SK-N-SH (cell line): ENCODE measurements at regions not wholly inside any gene's neighbourhood (a gene's known extent, or its start where the extent isn't known, plus 50 kb on each side); places are given as distances from the start of the nearest gene placed in this dataset.

Experiments used
- CTCF ChIA-PET: fragments of 300-600, 350-600 bp; formaldehyde crosslinking; extraction: SDS; loops from one replicate; lab custom pipeline; 2021; lab: Yijun Ruan, JAX
- POLR2A ChIA-PET: fragments of 350-600 bp; sonication (Branson Sonifier 250); formaldehyde crosslinking; extraction: SDS; loops from one replicate; lab custom pipeline; 2020; ENCODE audit warnings: antibody characterized with exemption, inconsistent platforms; lab: Yijun Ruan, JAX
- DNase-seq: peaks from one replicate; pipeline ENCODE4 v3.0.0; 2012
- H2AFZ ChIP-seq: fragments of 200-600 bp; sonication (generic); 2 replicates; pipeline ENCODE4 v1.8.1; 2016; ENCODE audit warnings: antibody characterized with exemption, mild to moderate bottlenecking, low read depth
- H3F3A ChIP-seq: fragments of 200-600 bp; sonication (generic); replicated peaks from 2 replicates; pipeline ENCODE3; 2016; ENCODE audit warnings: antibody characterized with exemption, mild to moderate bottlenecking; ENCODE audit not compliant: insufficient read depth
- H3K27ac ChIP-seq, 2 experiments: fragments of 200-500 bp in 1 of 2; fragments of 200-600 bp in 1 of 2; sonication (Bioruptor generic) in 1 of 2; sonication (generic), shearing (Covaris generic) in 1 of 2; 2 replicates each; pipeline versions ENCODE4 v1.5.1 to v1.6.1; 2014 to 2016; ENCODE audit warnings: low read depth in 2 of 2, inconsistent platforms in 1 of 2, low read length in 1 of 2, mild to moderate bottlenecking in 1 of 2, mixed read lengths in 1 of 2
- H3K27me3 ChIP-seq: fragments of 200-600 bp; sonication (generic), shearing (Covaris generic); 2 replicates; pipeline ENCODE4 v1.6.1; 2016; ENCODE audit warnings: mixed run types; ENCODE audit not compliant: insufficient read depth
- H3K36me3 ChIP-seq, 2 experiments: fragments of 200-500 bp in 1 of 2; fragments of 200-600 bp in 1 of 2; sonication (Bioruptor generic) in 1 of 2; sonication (generic) in 1 of 2; replicated peaks in 1 of 2; 2 replicates each; pipeline versions ENCODE3 to v1.5.1; 2014 to 2016; ENCODE audit warnings: low read length in 1 of 2, mild to moderate bottlenecking in 1 of 2; ENCODE audit not compliant: insufficient read depth in 2 of 2, control insufficient read depth in 1 of 2
- H3K4me1 ChIP-seq, 2 experiments: fragments of 200-500 bp in 1 of 2; fragments of 200-600 bp in 1 of 2; sonication (Bioruptor generic) in 1 of 2; sonication (generic), shearing (Covaris generic) in 1 of 2; 2 replicates each; pipeline versions ENCODE4 v1.5.1 to v1.6.1; 2014 to 2016; ENCODE audit warnings: low read depth in 1 of 2, low read length in 1 of 2, mixed run types in 1 of 2; ENCODE audit not compliant: insufficient read depth in 2 of 2, control insufficient read depth in 1 of 2
- H3K4me2 ChIP-seq: fragments of 200-600 bp; sonication (generic), shearing (Covaris generic); 2 replicates; pipeline ENCODE4 v1.6.1; 2017; ENCODE audit warnings: mixed run types
- H3K4me3 ChIP-seq, 2 experiments: fragments of 200-500 bp in 1 of 2; fragments of 200-600 bp in 1 of 2; sonication (Bioruptor generic) in 1 of 2; sonication (generic), shearing (Covaris generic) in 1 of 2; 2 replicates each; pipeline versions ENCODE4 v1.5.1 to v1.8.1; 2014 to 2016; ENCODE audit warnings: low read depth in 2 of 2, inconsistent platforms in 1 of 2, low read length in 1 of 2, mild to moderate bottlenecking in 1 of 2, mixed read lengths in 1 of 2, moderate library complexity in 1 of 2
- H3K79me2 ChIP-seq: fragments of 200-600 bp; sonication (generic); 2 replicates; pipeline ENCODE4 v1.8.1; 2017; ENCODE audit warnings: mild to moderate bottlenecking; ENCODE audit not compliant: insufficient read depth
- H3K9ac ChIP-seq: fragments of 200-600 bp; sonication (generic); 2 replicates; pipeline ENCODE4 v1.6.1; 2017; ENCODE audit warnings: mixed run types
- H3K9me2 ChIP-seq: fragments of 200-600 bp; sonication (generic); 2 replicates; pipeline ENCODE4 v1.6.1; 2017; ENCODE audit warnings: mixed run types
- H3K9me3 ChIP-seq: fragments of 200-600 bp; sonication (generic); 2 replicates; pipeline ENCODE4 v1.6.1; 2017; ENCODE audit warnings: mixed run types, mild to moderate bottlenecking, moderate library complexity
- H4K20me1 ChIP-seq: fragments of 200-600 bp; sonication (generic); 2 replicates; pipeline ENCODE4 v1.6.1; 2017; ENCODE audit warnings: mild to moderate bottlenecking, mixed run types; ENCODE audit not compliant: insufficient read depth
- CHD2 ChIP-seq: fragments of 150-350 bp; IDR thresholded peaks from 2 replicates; pipeline ENCODE4 v1.6.1; 2018; ENCODE audit warnings: low read length; ENCODE audit not compliant: partially characterized antibody
- ELF1 ChIP-seq: IDR thresholded peaks from 2 replicates; pipeline ENCODE4 v1.4.0; 2012
- FOSL2 ChIP-seq: IDR thresholded peaks from 2 replicates; pipeline ENCODE4 v1.4.0; 2012; ENCODE audit warnings: low read depth, mild to moderate bottlenecking, moderate library complexity, borderline replicate concordance
- FOXJ3 ChIP-seq: sonication (generic); formaldehyde crosslinking; IDR thresholded peaks from 2 replicates; pipeline ENCODE4 v1.5.1; 2020; ENCODE audit warnings: mild to moderate bottlenecking, missing genetic modification reagents
- FOXM1 ChIP-seq: IDR thresholded peaks from 2 replicates; pipeline ENCODE4 v1.4.0; 2012; ENCODE audit warnings: low read depth, mild to moderate bottlenecking
- GABPA ChIP-seq: IDR thresholded peaks from 2 replicates; pipeline ENCODE4 v1.4.0; 2012; ENCODE audit warnings: low read depth, mild to moderate bottlenecking
- GATA2 ChIP-seq: sonication (generic); formaldehyde crosslinking; IDR thresholded peaks from 2 replicates; pipeline ENCODE4 v1.5.0; 2020; ENCODE audit warnings: mild to moderate bottlenecking, missing genetic modification reagents
- JUND ChIP-seq: IDR thresholded peaks from 2 replicates; pipeline ENCODE4 v1.4.0; 2012
- MAX ChIP-seq: IDR thresholded peaks from 2 replicates; pipeline ENCODE4 v1.4.0; 2012; ENCODE audit warnings: low read depth
- MEF2A ChIP-seq: IDR thresholded peaks from 2 replicates; pipeline ENCODE4 v1.4.0; 2012; ENCODE audit warnings: low read depth, borderline replicate concordance
- MXI1 ChIP-seq: IDR thresholded peaks from 2 replicates; pipeline ENCODE4 v1.6.1; 2012; ENCODE audit warnings: mild to moderate bottlenecking, low read depth, low read length, improper control_type of control experiment
- NFIC ChIP-seq: IDR thresholded peaks from 2 replicates; pipeline ENCODE4 v1.4.0; 2012; ENCODE audit warnings: borderline replicate concordance
- POLR2AphosphoS5 ChIP-seq: IDR thresholded peaks from 2 replicates; pipeline ENCODE4 v1.6.1; 2012; ENCODE audit warnings: low read depth, low read length
- RAD21 ChIP-seq: IDR thresholded peaks from 2 replicates; pipeline ENCODE4 v1.6.1; 2012; ENCODE audit warnings: mild to moderate bottlenecking, low read length
- RCOR1 ChIP-seq: fragments of 150-350 bp; IDR thresholded peaks from 2 replicates; pipeline ENCODE4 v1.6.1; 2017; ENCODE audit warnings: antibody characterized with exemption, low read length
- TAF1 ChIP-seq: IDR thresholded peaks from 2 replicates; pipeline ENCODE4 v1.6.1; 2012; ENCODE audit warnings: low read depth, mild to moderate bottlenecking, low read length, moderate library complexity, borderline replicate concordance
- USF1 ChIP-seq: IDR thresholded peaks from 2 replicates; pipeline ENCODE4 v1.4.0; 2012; ENCODE audit warnings: low read depth, borderline replicate concordance
- YY1 ChIP-seq: IDR thresholded peaks from 2 replicates; pipeline ENCODE4 v1.4.0; 2012; ENCODE audit warnings: low read depth, mild to moderate bottlenecking
- WGBS: methylation state at CpG from one replicate; pipeline ENCODE4 v1.1.6; 2017; ENCODE audit warnings: low lambda C conversion rate; 5-methylcytosine and 5-hydroxymethylcytosine counted together

GRCh38 chr17:34068571-34068970 is 186.5 kb upstream of the CCL2 start:
- POLR2A ChIA-PET = no interaction called here
- Histone ChIP-seq H3K9me3 (no peaks in the 10 kb centered on the region), H3K36me3 (no peaks in the 10 kb centered on the region), H3K9ac (no peak overlapping the region), H3K4me3 (no peak overlapping the region)
- TF ChIP-seq NFIC (no peak), GATA2 (CRISPR knock-in tag) (no peak), JUND (no peak), GABPA (no peak), FOSL2 (no peak), RAD21 (no peak), MXI1 (no peak)
- TF ChIP-seq, all 33 proteins: peak for 0
- H3K4me1 ChIP-seq = no peaks in the 10 kb centered on the region
- no peaks in the 10 kb centered on the region for H4K20me1 ChIP-seq
- no peaks in the 10 kb centered on the region for H3K79me2 ChIP-seq
- 58% methylated on average over 1 of the region's 1 CpG for WGBS
- no peak overlapping the region for H3K27ac ChIP-seq
- no peaks in the 10 kb centered on the region for H3F3A ChIP-seq
- no peak overlapping the region for H3K4me2 ChIP-seq
- no peak for DNase-seq
- no peaks in the 10 kb centered on the region for H3K27me3 ChIP-seq
- CTCF ChIA-PET = no interaction called here
- H2AFZ ChIP-seq = no peak overlapping the region
- H3K9me2 ChIP-seq = no peaks in the 10 kb centered on the region

GRCh38 chr17:34070712-34071111 is 184.4 kb upstream of the CCL2 start:
- H3K27me3 ChIP-seq = no peaks in the 10 kb centered on the region
- WGBS = 14% methylated on average over 4 of the region's 4 CpGs
- CTCF ChIA-PET = interaction anchor here (1.1 to 1.4 kb wide), 3 partner anchors 10 to 76 kb away, joined by 3 to 4 read pairs (median 4); no protein-coding TSS in a partner anchor
- no peak overlapping the region for H3K9ac ChIP-seq
- no peaks in the 10 kb centered on the region for H4K20me1 ChIP-seq
- TF ChIP-seq RCOR1 (no peak), USF1 (no peak), ELF1 (no peak), CHD2 (no peak), POLR2AphosphoS5 (no peak), YY1 (no peak), MEF2A (no peak), FOXJ3 (no peak)
- H3K27ac ChIP-seq = no peak overlapping the region
- H3K9me3 ChIP-seq = no peaks in the 10 kb centered on the region
- no peak for DNase-seq
- no peaks in the 10 kb centered on the region for H3F3A ChIP-seq
- no peak overlapping the region for H2AFZ ChIP-seq
- H3K79me2 ChIP-seq = no peaks in the 10 kb centered on the region
- POLR2A ChIA-PET = no interaction called here
- no peaks in the 10 kb centered on the region for H3K4me1 ChIP-seq
- H3K9me2 ChIP-seq = no peaks in the 10 kb centered on the region
- H3K4me3 ChIP-seq = no peak overlapping the region
- H3K4me2 ChIP-seq = no peak overlapping the region
- H3K36me3 ChIP-seq = no peaks in the 10 kb centered on the region

- H3K4me2 ChIP-seq = no peak overlapping the region
- no peak overlapping the region for H3K9ac ChIP-seq
- POLR2A ChIA-PET = no interaction called here
- no peaks in the 10 kb centered on the region for H3K36me3 ChIP-seq
- DNase-seq = no peak
- no peaks in the 10 kb centered on the region for H3K27me3 ChIP-seq
- no peaks in the 10 kb centered on the region for H3K9me3 ChIP-seq
- no peaks in the 10 kb centered on the region for H4K20me1 ChIP-seq
- no peaks in the 10 kb centered on the region for H3F3A ChIP-seq
- H2AFZ ChIP-seq = no peak overlapping the region
- no peak overlapping the region for H3K4me3 ChIP-seq
- CTCF ChIA-PET = interaction anchor here (1.4 kb wide), 1 partner anchor 74 kb away, joined by 4 read pairs; no protein-coding TSS in a partner anchor
- H3K9me2 ChIP-seq = no peaks in the 10 kb centered on the region
- peaks cover 0 to under 1% of the 10 kb centered on the region in 2 experiments; a peak in 1 of 4 replicates for H3K4me1 ChIP-seq
- TF ChIP-seq MEF2A (no peak), FOXM1 (no peak), MAX (no peak), TAF1 (no peak), CHD2 (no peak)
- H3K79me2 ChIP-seq = no peaks in the 10 kb centered on the region
- WGBS = 25% methylated on average over 9 of the region's 11 CpGs
- H3K27ac ChIP-seq = no peak overlapping the region
These were observed 183.1 kb upstream of the CCL2 start for GRCh38 chr17:34071886-34072420.
